DMS53 treated with DMSO at 0.1 percent for 48 hours (cell line): ENCODE measurements at regions not wholly inside any gene's neighbourhood (a gene's known extent, or its start where the extent isn't known, plus 50 kb on each side); places are given as distances from the start of the nearest gene placed in this dataset.
"Not testable (repeated sequence)": the region's sequence is repeated elsewhere in the genome, so short reads cannot be mapped to it uniquely, and the experiment has no call there.

Experiments used
- DNase-seq: peaks from one replicate; lab custom pipeline; 2025; ENCODE audit not compliant: unreplicated experiment; lab: John Stamatoyannopoulos, UW

GRCh38 chr10:118423800-118424442, 81.8 kb upstream of the FAM204A start:
- DNase-seq, result peak; percentile 89

- no peak for DNase-seq
Observed at GRCh38 chr10:118422241-118422640, 80.1 kb upstream of the FAM204A start.

GRCh38 chr10:118420049-118420448, 77.9 kb upstream of the FAM204A start:
- not testable (repeated sequence) for DNase-seq

- no peak for DNase-seq
Observed at GRCh38 chr10:118412932-118413331, 70.8 kb upstream of the FAM204A start.

GRCh38 chr10:118412132-118412760, 70.1 kb upstream of the FAM204A start:
- DNase-seq, result no peak

GRCh38 chr10:118409295-118409694, 67.2 kb upstream of the FAM204A start:
- no peak for DNase-seq

- no peak for DNase-seq
Observed at GRCh38 chr10:118408181-118408580, 66.1 kb upstream of the FAM204A start.

GRCh38 chr10:118407777-118408176, 65.7 kb upstream of the FAM204A start:
- DNase-seq, result no peak

GRCh38 chr10:118407026-118407425, 64.9 kb upstream of the FAM204A start:
- DNase-seq, result no peak

GRCh38 chr10:118405928-118406327, 63.8 kb upstream of the FAM204A start:
- peak; percentile 3 for DNase-seq

GRCh38 chr10:118403967-118404366, 61.8 kb upstream of the FAM204A start:
- DNase-seq, result no peak

- no peak for DNase-seq
Observed at GRCh38 chr10:118401708-118402193, 59.6 kb upstream of the FAM204A start.

- no peak for DNase-seq
Observed at GRCh38 chr10:118397391-118397790, 55.3 kb upstream of the FAM204A start.

- DNase-seq, result no peak
Observed at GRCh38 chr10:118395947-118396346, 53.8 kb upstream of the FAM204A start.

GRCh38 chr10:118394301-118395200, 52.4 kb upstream of the FAM204A start:
- no peak for DNase-seq

GRCh38 chr10:118392761-118393160, 50.6 kb upstream of the FAM204A start:
- no peak for DNase-seq
